HG03558 (cell line): ENCODE measurements at regions not wholly inside any gene's neighbourhood (a gene's known extent, or its start where the extent isn't known, plus 50 kb on each side); places are given as distances from the start of the nearest gene placed in this dataset.
"Not testable (repeated sequence)": the region's sequence is repeated elsewhere in the genome, so short reads cannot be mapped to it uniquely, and the experiment has no call there.

Experiments
- ATAC-seq: cut with Tn5 transposase; IDR thresholded peaks from one replicate; pipeline ENCODE4 v1.9.1; 2021; ENCODE audit warnings: moderate number of reproducible peaks; ENCODE audit not compliant: unreplicated experiment; ENCODE audit errors: extremely low read depth

DNA sequence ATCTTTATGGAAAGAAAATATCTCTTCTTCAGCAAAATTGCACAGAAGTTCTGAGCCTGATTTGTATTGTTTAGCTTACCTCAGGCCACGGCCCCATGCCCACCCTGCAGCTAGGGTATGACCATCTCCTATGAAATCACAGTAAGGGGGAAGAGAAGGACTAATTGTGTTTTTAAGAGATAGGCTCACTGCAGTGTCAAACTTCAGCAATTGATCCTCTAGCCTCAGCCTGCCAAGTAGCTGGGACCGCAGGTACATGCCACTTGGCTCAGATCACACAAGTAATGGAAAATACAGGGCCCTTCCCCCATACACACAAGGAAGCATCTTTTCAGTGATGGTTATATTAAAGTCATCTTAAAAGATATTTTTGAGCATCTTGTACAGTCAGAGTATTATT, 60.0 kb downstream of the DMAC1 start:
- no peak for ATAC-seq

DNA sequence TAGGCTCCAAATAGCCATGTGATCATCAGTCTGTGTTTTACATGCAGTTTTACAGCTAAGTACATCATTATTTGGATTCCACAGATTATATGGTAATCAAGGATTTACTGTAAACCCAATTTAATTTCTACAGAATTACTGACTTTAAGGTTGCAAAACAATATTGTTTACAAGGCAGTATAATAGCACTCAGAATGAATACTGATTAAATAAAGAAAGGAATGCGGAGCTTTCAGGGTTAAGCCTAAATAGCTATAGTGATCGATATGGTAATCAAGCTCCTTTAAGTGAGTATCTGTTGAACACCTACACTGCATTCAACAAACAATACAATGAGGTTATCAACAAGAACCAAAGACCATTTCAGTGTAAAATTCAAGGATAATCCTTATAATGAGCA, 64.3 kb downstream of the DMAC1 start:
- no peak for ATAC-seq

GRCh38 chr9:7730164-7730445, 69.5 kb downstream of the DMAC1 start:
- no peak for ATAC-seq

DNA sequence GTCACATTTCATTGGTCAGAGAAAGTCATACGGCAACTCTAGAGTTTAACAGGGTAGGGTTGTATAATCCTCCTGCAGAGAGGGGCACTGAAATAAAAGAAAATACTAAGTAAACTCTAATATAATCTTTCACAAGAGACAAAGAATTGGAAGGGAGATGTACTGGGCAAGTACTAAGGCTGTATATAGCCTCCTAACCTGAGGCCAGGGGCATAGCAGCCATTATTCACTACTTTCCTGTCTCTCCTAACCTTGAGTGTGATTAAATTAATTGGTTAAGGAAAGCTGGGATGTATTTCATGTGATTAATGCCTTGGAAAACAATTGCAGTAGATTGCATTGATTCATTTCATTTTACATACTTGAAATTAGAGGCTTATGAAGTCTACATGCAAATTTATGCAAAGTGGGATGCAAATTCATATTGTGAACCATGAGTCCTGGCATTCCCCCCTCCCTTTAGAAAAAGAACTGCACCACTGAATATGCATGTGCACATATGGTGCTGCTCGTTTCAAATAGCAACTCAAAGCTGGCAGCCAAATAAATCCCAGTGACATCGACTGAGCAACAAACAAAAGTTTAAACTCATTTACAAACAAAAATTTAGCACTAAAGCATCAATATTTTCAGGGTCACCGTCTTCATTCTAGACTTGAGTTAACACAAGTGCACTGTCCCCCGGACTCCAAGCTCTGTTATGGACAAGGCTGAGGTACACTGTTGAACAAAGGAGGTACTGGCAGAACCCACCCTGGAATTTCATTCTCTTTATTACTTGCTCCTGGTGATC, 70.0 kb downstream of the DMAC1 start:
- no peak for ATAC-seq

DNA sequence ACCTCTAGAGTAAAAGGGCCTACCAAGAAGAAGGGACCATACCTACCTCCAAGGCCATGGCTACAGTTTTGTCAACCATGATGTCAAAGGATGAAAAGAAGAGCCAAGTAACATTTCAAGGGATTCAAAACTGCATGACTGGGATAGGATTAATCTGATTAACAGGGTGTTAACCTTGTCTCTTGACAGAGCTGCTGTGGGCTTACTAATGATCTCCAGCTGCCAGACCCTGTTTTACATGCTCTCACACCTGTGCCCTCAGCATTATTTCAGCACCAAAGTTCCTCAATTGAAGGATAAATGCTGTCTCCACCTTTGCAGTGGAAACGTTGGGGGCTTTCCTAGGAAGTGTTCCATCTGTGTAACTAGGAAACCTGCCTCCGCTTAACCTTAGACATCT, 78.3 kb downstream of the DMAC1 start:
- no peak for ATAC-seq

DNA sequence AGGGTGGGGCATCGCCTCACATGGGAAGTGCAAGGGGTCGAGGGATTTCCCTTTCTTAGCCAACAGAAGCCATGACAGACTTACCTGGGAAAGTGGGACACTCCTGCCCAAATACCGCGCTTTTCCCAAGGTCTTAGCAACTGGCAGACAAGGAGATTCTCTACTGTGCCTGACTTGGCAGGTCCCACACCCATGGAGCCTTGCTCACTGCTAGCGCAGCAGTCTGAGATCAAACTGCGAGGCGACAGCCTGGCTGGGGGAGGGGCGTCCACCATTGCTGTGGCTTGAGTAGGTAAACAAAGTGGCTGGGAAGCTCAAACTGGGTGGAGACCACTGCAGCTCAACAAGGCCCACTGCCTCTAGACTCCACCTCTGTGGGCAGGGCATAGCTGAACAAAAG, 86.5 kb downstream of the DMAC1 start:
- not testable (repeated sequence) for ATAC-seq

- no peak for ATAC-seq
Observed at GRCh38 chr9:7710686-7711085, 88.9 kb downstream of the DMAC1 start.

- ATAC-seq, result no peak
Observed at GRCh38 chr9:7707934-7708333, 91.6 kb downstream of the DMAC1 start.

DNA sequence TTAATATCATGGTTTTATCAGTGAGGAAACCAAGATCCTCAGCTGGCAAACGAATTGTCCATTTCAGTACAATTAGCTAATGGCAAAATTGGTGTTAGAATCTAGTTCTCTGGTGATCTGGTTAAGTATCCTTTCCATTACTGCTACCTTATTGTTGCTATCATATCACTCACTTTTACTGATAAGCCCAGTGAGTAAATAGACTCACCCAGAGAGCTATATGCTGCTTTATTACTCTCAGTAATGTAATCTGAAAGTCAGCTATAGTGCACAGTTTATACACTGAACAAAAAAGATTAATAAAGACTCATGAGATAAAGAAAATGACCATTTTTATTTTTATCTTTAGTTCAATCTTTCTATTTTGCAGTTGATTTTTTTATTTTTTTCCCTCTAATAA, 95.0 kb downstream of the DMAC1 start:
- no peak for ATAC-seq

DNA sequence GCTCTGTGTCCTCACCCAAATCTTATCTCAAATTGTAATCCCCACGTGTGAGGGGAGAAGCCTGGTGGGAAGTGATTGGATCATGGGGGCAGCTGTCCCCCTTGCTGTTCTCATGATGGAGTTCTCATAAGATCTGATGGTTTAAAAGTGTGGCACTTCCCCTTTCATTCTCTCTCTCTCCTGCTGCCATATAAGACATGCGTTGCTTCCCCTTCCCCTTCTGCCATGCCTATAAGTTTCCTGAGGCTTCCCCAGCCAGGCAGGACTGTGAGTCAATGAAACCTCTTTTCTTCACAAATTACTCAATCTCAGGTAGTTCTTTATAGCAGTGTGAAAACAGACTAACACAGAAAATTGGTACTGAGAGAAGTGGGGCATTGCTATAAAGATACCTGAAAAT, 107.7 kb downstream of the DMAC1 start:
- ATAC-seq, result no peak

DNA sequence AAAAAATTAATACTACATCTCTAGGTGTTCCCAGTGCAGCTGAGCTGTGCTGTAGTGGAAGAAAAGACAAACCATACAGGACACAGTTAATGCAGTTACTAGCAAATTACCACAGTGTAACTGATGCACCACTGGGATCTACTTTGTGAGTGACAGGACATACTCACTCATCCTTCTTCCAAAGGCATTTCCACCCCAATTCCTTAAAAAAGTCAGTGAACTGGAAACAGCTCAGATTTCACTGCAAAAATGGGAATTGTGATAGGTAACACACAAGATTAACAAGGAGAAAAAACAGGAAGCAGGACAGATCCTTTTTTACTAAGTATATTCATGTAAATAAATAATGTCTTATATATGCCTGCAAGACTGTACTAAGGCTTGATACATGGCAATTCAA, 109.6 kb downstream of the DMAC1 start:
- no peak for ATAC-seq

GRCh38 chr9:7688626-7689025, 111.0 kb downstream of the DMAC1 start:
- ATAC-seq, result no peak

DNA sequence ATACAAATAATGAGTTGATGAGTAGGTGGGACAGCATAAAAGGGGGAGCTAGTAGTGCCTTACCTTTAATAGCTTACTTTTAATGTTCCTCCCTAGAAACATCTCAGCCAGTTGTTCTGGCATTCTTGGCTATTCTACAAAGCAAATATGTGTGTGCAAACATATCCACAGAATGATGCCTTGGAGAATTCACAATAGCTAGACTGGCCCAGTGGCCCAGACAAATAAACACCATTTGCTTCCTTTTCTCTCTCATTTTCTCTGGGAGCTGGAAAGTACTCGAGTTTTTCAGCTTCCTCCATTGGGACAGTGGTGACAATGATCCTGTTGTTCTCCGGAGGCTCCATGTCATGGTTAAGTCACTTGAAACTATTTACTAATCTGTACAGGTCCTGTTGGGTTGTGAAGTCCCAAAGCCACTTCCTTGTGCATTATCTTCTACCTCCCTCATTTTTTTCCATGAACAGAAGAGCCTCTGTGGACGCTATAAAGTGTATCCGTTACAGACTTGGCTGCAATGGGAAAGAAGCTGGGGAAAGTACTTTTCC, 122.9 kb downstream of the DMAC1 start:
- no peak for ATAC-seq

GRCh38 chr9:7671847-7672246, 127.7 kb downstream of the DMAC1 start:
- ATAC-seq, result no peak

DNA sequence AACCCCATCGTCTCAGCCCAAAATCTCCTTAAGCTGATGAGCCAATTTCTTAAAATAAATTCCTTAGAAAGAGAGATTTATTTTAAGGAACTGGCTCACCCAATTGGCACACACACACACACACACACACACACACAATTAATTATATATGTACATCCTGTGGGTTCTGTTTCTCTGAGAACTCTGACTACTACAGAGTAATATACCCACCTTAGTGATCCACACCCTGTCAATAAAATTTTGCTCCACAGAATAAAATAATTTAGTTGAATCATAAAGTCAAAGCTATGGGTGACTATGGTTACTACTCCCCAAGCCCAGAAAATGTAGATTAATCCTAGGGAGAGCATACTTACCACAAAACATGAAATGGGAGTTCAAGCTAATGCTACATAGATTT, 131.0 kb downstream of the DMAC1 start:
- no peak for ATAC-seq

DNA sequence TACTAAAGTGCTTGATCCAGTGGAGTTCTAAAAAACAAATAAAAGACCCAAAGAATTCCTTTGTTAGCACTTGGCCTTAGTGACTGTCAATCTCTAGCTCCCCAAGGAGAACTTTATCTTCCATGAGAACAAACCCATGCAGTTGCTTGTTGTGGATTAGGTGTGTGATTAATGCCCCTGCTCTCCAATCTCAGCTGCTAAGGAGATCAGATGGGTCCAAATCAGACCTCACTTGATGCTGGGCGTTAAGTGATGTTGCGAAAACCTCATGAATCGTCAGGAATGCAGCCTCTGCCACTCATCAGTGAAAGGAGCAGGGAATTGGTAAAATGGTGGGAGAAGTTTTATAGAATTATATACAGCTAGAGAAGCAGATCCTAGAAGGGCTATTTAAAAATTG, 133.7 kb downstream of the DMAC1 start:
- ATAC-seq, result no peak

GRCh38 chr9:7659766-7660165, 139.8 kb downstream of the DMAC1 start:
- ATAC-seq, result no peak

DNA sequence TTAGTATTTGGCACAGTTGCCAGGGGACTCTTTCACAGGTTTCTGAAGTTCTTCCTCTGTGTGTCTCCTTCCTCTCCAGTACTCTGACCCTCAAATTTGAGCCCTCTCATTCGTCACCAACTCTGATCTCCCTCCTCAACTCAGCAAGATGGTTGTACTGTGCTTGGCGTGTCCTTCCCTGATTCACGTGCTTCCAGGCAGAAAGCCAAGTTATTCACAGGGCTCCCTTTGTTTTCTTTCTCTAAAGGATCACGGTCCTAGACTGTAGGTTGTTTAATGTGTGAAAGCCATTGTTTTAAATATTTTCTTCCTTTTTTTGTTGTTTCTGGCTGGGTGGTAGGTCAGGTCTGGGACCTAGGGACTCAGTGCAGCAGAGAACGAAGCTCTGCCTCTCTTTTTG, 142.9 kb downstream of the DMAC1 start:
- no peak for ATAC-seq

GRCh38 chr9:7653262-7653661, 146.3 kb downstream of the DMAC1 start:
- ATAC-seq, result no peak

- ATAC-seq, result no peak
Observed at GRCh38 chr9:7640231-7640630, 159.3 kb downstream of the DMAC1 start.

DNA sequence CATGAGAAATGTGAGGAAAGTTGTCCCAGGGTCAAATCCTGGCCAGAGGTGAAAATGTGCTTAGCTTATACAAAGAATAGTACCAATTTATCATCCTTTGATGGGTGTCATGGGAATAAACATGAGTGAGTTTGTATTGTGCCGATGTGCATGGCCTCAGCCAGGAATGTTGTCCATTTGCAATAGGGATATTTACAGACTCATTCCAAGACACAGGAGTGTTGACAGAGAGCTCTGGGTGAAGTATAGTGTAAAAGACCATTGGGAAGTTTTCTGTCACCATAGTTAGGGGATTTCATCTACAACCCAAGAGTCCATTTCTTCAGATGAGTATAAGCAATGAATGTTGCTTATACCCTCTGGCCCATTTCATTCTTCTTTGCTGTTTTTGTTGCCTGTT, 160.1 kb downstream of the DMAC1 start:
- ATAC-seq, result no peak

DNA sequence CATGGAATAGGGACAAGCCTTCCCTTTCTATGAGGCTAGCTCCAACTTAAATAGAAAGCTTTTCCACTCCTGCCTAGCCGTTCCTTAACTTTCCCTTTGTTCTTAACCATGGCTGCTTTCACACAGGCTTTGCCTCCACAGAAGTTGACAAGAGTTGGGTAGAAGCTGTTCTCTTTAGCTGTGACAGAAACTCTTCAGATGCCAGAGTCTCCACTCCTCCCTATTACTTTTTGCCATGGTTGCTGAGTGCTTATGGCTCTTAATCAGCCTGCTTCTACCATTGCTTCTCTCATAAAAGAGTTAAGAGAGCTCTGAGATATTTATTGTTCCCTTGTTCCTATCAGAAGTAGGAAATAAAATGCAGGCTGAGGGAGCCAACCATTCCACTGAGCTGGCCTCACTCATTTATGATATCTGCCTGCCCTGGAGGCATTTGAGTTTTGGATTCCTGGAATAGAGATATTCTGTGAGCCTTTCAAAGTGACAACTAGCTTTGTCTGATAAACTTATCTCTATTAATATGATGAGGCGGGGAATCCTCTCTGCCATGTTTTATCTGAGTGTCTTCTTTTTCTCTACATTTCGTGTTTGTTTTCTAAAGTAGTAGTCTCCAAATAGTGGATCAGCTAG, 162.6 kb downstream of the DMAC1 start:
- ATAC-seq, result no peak
